Smooth muscle cell (in vitro differentiated cells): ENCODE measurements at regions not wholly inside any gene's neighbourhood (a gene's known extent, or its start where the extent isn't known, plus 50 kb on each side); places are given as distances from the start of the nearest gene placed in this dataset.
"Not testable (repeated sequence)": the region's sequence is repeated elsewhere in the genome, so short reads cannot be mapped to it uniquely, and the experiment has no call there.

ENCODE experiments used
- DNase-seq: peaks from one replicate; lab custom pipeline; 2025; ENCODE audit not compliant: unreplicated experiment; lab: John Stamatoyannopoulos, UW
- H2AFZ ChIP-seq: fragments of 200-600 bp; sonication (generic); 2 replicates; pipeline ENCODE4 v1.6.0; 2016; ENCODE audit warnings: antibody characterized with exemption, low read depth, mild to moderate bottlenecking
- H3F3A ChIP-seq: fragments of 200-600 bp; sonication (generic); 2 replicates; pipeline ENCODE4 v1.6.0; 2017; ENCODE audit warnings: antibody characterized with exemption, low read depth
- H3K27ac ChIP-seq: fragments of 200-600 bp; sonication (generic); 2 replicates; pipeline ENCODE4 v1.5.1; 2016; ENCODE audit warnings: low read depth, mild to moderate bottlenecking
- H3K27me3 ChIP-seq: fragments of 200-600 bp; sonication (generic); 2 replicates; pipeline ENCODE4 v1.6.1; 2016; ENCODE audit warnings: low read depth, mild to moderate bottlenecking
- H3K36me3 ChIP-seq: fragments of 200-600 bp; sonication (generic); 2 replicates; pipeline ENCODE4 v1.5.1; 2016; ENCODE audit warnings: low read depth
- H3K4me1 ChIP-seq: fragments of 200-600 bp; sonication (generic); 2 replicates; pipeline ENCODE4 v1.5.1; 2016; ENCODE audit warnings: low read depth
- H3K4me2 ChIP-seq: fragments of 200-600 bp; sonication (generic); 2 replicates; pipeline ENCODE4 v1.6.0; 2016; ENCODE audit warnings: mild to moderate bottlenecking
- H3K4me3 ChIP-seq: fragments of 200-600 bp; sonication (generic); 2 replicates; pipeline ENCODE4 v1.5.1; 2016; ENCODE audit warnings: mild to moderate bottlenecking
- H3K79me2 ChIP-seq: fragments of 200-600 bp; sonication (generic); 2 replicates; pipeline ENCODE4 v1.6.0; 2016; ENCODE audit warnings: low read depth, mild to moderate bottlenecking
- H3K9ac ChIP-seq: fragments of 200-600 bp; sonication (generic); 2 replicates; pipeline ENCODE4 v1.6.0; 2016; ENCODE audit warnings: low read depth
- H3K9me3 ChIP-seq: fragments of 200-600 bp; sonication (generic); replicated peaks from 2 replicates; pipeline ENCODE4 v1.5.1; 2016; ENCODE audit warnings: low read depth
- H4K20me1 ChIP-seq: fragments of 200-600 bp; sonication (generic); 2 replicates; pipeline ENCODE4 v1.6.0; 2016; ENCODE audit warnings: low read depth
- WGBS: methylation state at CpG from one replicate; pipeline ENCODE4 v1.1.7; 2016; ENCODE audit warnings: low lambda C conversion rate; 5-methylcytosine and 5-hydroxymethylcytosine counted together
- TF ChIP-seq, protein P1 (sequence below): fragments of 200-600 bp; sonication (generic); IDR thresholded peaks from 2 replicates; pipeline ENCODE4 v1.5.1; 2017; ENCODE audit warnings: borderline replicate concordance, mild to moderate bottlenecking, antibody characterized with exemption; ENCODE audit not compliant: insufficient read depth, poor library complexity, severe bottlenecking

DNA sequence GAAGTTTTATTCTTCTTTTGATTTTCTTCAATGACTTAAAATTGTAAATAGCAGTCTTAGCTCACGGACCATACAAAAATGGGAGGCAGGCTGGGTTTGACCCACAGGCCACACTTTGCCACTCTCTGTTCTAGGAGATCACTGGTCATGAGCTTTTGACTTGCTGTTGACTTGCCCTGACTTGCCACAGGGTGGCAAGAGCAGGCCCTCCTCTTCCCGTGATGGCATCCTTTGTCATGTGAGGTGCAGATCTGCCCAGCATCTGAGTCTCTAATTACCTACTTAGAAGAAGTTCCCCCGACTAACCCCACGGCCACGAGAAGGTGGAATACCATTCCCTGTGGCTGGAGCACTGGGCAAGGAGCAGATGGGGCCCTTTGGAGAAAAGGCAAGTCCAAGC lies 81.0 kb upstream of the SCAF11 start:
- H3K9me3 ChIP-seq = no peaks in the 10 kb centered on the region
- H3K4me2 ChIP-seq = no peak overlapping the region
- no peaks in the 10 kb centered on the region for H3K36me3 ChIP-seq
- H3K27ac ChIP-seq = no peak overlapping the region
- no peak for DNase-seq
- TF ChIP-seq, protein P1, sequence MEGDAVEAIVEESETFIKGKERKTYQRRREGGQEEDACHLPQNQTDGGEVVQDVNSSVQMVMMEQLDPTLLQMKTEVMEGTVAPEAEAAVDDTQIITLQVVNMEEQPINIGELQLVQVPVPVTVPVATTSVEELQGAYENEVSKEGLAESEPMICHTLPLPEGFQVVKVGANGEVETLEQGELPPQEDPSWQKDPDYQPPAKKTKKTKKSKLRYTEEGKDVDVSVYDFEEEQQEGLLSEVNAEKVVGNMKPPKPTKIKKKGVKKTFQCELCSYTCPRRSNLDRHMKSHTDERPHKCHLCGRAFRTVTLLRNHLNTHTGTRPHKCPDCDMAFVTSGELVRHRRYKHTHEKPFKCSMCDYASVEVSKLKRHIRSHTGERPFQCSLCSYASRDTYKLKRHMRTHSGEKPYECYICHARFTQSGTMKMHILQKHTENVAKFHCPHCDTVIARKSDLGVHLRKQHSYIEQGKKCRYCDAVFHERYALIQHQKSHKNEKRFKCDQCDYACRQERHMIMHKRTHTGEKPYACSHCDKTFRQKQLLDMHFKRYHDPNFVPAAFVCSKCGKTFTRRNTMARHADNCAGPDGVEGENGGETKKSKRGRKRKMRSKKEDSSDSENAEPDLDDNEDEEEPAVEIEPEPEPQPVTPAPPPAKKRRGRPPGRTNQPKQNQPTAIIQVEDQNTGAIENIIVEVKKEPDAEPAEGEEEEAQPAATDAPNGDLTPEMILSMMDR = no peak
- H3K9ac ChIP-seq = no peak overlapping the region
- no peak overlapping the region for H3K4me3 ChIP-seq
- H3K27me3 ChIP-seq = no peaks in the 10 kb centered on the region
- H2AFZ ChIP-seq = peak overlapping the region; percentile 39
- H3F3A ChIP-seq = no peaks in the 10 kb centered on the region
- H3K79me2 ChIP-seq = no peaks in the 10 kb centered on the region
- H3K4me1 ChIP-seq = no peaks in the 10 kb centered on the region
- WGBS = 77% methylated on average over 5 of the region's 5 CpGs
- H4K20me1 ChIP-seq = no peaks in the 10 kb centered on the region

DNA sequence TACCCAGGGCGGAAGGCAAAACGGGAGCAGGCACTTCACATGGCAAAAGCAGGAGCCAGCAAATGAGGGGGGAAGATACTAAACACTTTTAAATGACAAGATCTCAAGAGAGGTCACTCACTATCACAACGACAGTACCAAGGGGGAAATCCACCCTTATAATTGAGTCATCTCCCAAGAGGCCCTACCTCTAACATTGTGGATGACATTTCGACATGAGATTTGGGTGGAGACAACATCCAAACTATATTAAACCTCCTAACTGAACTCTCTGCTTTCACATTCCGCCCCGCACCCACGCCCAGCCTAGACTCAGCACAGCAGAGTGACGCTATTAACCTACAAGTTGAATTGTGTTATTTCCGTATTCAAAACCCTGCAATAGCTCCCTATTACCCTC lies 76.7 kb upstream of the SCAF11 start:
- no peaks in the 10 kb centered on the region for H3K36me3 ChIP-seq

DNA sequence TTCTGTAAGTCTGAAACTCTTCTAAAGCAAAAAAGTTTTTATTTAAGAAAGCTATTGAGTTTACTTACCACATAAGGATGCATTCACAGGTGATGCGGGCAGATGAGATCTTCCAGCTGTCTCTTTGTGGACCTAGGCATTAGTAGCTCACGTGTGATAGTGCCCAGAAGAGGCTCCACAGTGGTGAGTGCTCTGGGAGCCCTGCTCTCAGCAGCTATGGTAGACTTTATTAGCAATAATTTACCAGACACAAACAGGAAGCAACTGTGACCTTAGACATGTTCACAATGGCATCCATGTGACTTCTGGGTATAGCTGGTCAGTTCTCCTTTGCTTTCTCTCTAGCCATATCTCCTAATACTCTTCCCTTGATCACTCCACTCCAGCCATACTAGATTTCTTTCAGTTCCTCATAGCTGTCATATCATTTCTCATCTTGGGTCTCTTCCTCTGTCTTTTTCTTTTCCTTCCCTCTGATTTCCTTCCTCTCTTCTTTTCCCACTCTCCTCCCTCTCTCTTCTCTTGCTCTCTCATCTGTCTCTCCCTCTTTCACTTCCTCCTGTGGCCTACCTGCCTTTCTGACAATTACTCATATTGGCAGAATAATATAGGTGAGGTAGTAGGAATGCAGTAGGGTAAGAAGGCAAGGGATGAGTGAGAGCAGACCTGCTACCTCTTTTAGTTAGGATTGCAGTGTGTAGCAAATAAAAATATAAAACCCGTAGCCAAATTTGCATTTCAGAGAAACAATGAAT lies 75.2 kb upstream of the SCAF11 start:
- no peaks in the 10 kb centered on the region for H3K4me1 ChIP-seq
- no peaks in the 10 kb centered on the region for H3K9me3 ChIP-seq
- no peak overlapping the region for H2AFZ ChIP-seq
- H3K4me3 ChIP-seq = no peak overlapping the region
- H3K9ac ChIP-seq = no peak overlapping the region
- no peaks in the 10 kb centered on the region for H3F3A ChIP-seq
- H4K20me1 ChIP-seq = no peaks in the 10 kb centered on the region
- H3K27me3 ChIP-seq = no peaks in the 10 kb centered on the region
- H3K79me2 ChIP-seq = no peaks in the 10 kb centered on the region
- no peak for DNase-seq
- TF ChIP-seq, protein P1 = no peak
- 90% methylated on average over 3 of the region's 3 CpGs for WGBS
- no peak overlapping the region for H3K27ac ChIP-seq
- no peaks in the 10 kb centered on the region for H3K36me3 ChIP-seq
- no peak overlapping the region for H3K4me2 ChIP-seq

More for the DNA sequence above, 76.7 kb upstream of the SCAF11 start:
- H3K9me3 ChIP-seq = no peaks in the 10 kb centered on the region
- H3F3A ChIP-seq = no peaks in the 10 kb centered on the region
- no peak overlapping the region for H3K4me3 ChIP-seq
- no peak overlapping the region for H2AFZ ChIP-seq
- H4K20me1 ChIP-seq = no peaks in the 10 kb centered on the region
- H3K4me1 ChIP-seq = no peaks in the 10 kb centered on the region
- H3K27ac ChIP-seq = no peak overlapping the region
- DNase-seq = no peak
- H3K27me3 ChIP-seq = no peaks in the 10 kb centered on the region
- H3K4me2 ChIP-seq = no peak overlapping the region
- TF ChIP-seq, protein P1 = no peak
- 93% methylated on average over 9 of the region's 9 CpGs for WGBS
- no peak overlapping the region for H3K9ac ChIP-seq
- H3K79me2 ChIP-seq = no peaks in the 10 kb centered on the region

DNA sequence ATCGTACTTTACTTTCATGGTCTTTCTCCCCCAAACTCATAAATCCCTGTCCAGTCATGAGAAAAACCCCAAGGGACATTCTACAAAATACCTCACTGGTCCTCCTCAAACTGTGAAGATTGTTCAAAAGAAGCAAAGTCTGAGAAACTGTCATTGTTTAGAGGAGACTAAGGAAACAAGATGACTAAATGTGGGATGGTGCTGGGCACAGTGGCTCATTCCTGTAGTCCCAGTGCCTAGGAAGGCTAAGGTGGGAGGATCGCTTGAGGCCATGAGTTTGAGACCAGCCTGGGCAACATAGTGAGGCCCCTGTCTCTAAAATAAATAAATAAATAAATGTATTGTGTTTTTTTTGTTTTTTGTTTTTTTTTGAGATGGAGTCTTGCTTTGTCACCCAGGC lies 74.2 kb upstream of the SCAF11 start:
- H3K9me3 ChIP-seq = no peaks in the 10 kb centered on the region
- no peak for DNase-seq
- no peaks in the 10 kb centered on the region for H3K79me2 ChIP-seq
- no peak overlapping the region for H3K27ac ChIP-seq
- no peaks in the 10 kb centered on the region for H3K4me1 ChIP-seq
- H3K36me3 ChIP-seq = no peaks in the 10 kb centered on the region
- H3F3A ChIP-seq = no peaks in the 10 kb centered on the region
- no peaks in the 10 kb centered on the region for H4K20me1 ChIP-seq
- TF ChIP-seq, protein P1 = no peak
- H3K4me3 ChIP-seq = no peak overlapping the region
- 91% methylated on average over 2 of the region's 2 CpGs for WGBS
- H3K9ac ChIP-seq = no peak overlapping the region
- no peak overlapping the region for H2AFZ ChIP-seq
- no peak overlapping the region for H3K4me2 ChIP-seq
- no peaks in the 10 kb centered on the region for H3K27me3 ChIP-seq

DNA sequence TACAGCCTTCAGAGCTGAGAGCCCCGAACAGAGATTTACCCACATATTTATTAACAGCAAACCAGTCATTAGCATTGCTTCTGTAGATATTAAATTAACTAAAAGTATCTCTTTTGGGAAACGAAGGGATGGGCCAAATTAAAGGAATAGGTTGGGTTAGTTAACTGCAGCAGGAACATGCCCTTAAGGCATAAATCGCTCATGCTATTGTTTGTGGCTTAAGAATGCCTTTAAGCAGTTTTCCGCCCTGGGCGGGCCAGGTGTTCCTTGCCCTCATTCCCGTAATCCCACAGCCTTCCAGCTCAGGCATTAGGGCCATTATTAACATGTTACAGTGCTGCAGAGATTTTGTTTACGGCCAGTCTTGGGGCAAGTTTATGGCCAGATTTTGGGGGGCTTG lies 68.3 kb upstream of the SCAF11 start:
- H3K9ac ChIP-seq, H3K4me3 ChIP-seq, H3K9me3 ChIP-seq, DNase-seq, H3K79me2 ChIP-seq, H4K20me1 ChIP-seq, H3K36me3 ChIP-seq, H3K4me1 ChIP-seq, H3K4me2 ChIP-seq, H3K27me3 ChIP-seq, H2AFZ ChIP-seq, H3K27ac ChIP-seq, H3F3A ChIP-seq: not testable (repeated sequence)
- 92% methylated on average over 7 of the region's 7 CpGs for WGBS
